Fibroblast of pulmonary artery (primary cell): ENCODE measurements at regions not wholly inside any gene's neighbourhood (a gene's known extent, or its start where the extent isn't known, plus 50 kb on each side); places are given as distances from the start of the nearest gene placed in this dataset.

Source experiments
- DNase-seq: peaks from one replicate; pipeline ENCODE4 v3.0.0-alpha.2; 2010; ENCODE audit warnings: low read depth
- H3K4me3 ChIP-seq: replicated peaks from 2 replicates; pipeline ENCODE4 v1.5.1; 2011; ENCODE audit warnings: low read depth, mild to moderate bottlenecking, control low read depth, low read length, moderate library complexity
- CTCF ChIP-seq: IDR thresholded peaks from 2 replicates; pipeline ENCODE4 v1.5.1; 2011; ENCODE audit warnings: mild to moderate bottlenecking, control low read depth, low read length, inconsistent platforms; ENCODE audit errors: missing control alignments

DNA sequence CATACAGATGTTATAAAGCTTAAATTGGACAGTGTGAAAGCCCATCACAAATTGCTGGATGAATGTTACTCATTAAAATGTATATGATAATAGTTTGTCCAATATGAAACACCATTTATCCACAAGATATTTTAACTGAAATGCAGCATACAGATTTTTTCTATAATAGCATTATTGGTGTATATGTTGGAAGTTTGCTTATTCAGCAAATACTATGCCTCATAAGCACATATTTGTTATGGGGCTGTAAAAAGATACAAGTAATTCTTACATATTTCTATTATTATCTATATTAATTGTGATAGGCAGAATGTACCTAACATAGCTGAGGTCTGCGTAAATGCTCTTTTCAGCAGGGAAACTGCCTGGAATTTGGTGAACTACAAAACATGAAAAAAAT lies 790.5 kb downstream of the DIPK2A start:
- no peak for DNase-seq
- TF ChIP-seq CTCF: no peak
- H3K4me3 ChIP-seq: no peak overlapping the region

DNA sequence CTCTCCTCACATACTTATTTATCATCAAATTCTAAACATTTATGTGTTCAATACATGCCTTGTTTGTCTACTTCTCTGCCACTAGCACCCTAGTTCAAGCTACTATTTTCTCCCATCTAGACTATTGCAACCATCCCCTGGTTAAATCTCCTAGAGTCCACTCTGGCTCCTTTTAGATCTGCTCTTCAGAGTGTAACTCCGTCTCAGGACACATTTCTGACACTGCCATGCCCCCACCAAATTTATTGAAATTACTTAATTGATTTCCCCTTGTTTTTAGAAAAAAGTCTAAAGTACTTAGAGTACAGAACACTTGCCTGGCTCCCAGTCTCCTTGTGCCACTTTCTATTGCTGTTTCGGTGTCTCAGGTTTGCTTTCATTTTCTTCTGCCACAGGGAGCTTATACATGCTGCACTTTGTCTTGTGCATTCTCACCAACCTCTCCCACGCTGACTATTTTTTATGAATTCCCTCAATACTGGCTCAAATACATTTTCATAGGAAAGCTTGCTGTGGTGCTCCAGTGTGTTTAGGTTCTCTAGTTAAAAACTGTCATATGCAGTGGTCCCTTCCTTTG lies 792.3 kb downstream of the DIPK2A start:
- no peak overlapping the region for H3K4me3 ChIP-seq

DNA sequence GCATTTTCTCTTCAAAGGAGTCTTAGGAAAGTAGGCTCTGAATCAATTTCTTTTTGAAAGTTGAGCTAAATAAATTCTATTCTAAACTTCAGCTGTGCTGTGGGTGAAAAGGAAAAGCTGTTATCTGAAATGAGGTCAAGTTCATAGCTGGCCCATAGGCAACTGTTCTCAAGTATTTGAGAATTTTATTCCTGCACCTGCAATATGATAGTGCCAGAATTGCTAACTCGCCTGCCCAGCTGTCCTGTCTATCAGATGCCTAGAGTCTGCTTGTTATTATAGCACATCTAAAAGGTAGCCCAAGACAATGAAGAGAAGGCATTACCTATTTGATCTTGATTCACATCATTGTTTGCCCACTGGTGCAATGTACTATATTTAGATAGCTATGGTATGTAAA lies 798.7 kb downstream of the DIPK2A start:
- DNase-seq: no peak
- no peak overlapping the region for H3K4me3 ChIP-seq
- no peak for TF ChIP-seq CTCF

More for the DNA sequence above, 792.3 kb downstream of the DIPK2A start:
- DNase-seq: no peak
- no peak for TF ChIP-seq CTCF

DNA sequence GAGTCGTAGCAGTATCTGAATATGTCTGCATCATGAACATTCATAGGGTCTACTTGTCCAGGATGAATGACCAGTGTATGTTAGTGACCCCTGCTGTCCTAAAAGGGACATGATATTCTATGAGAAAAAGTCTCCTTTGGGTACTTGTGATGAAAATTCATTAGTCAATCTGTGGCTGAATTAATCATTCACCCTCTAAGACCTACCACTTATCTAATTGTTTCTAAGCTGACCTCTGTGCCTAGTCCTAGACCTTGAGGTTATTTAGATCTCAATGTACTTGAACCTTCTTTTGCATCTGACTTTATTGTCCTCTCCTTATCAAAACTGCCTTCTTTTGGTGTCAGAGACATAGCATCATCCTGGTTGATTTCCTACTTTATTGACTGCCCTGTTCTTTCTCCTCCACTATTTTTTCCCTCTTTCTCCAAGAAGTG lies 799.3 kb downstream of the DIPK2A start:
- peak; percentile 53 for TF ChIP-seq CTCF
- peak; percentile 77 for DNase-seq

GRCh38 chr3:144771381-144771870 lies 799.8 kb downstream of the DIPK2A start:
- TF ChIP-seq CTCF: no peak
- peak; percentile 85 for DNase-seq
- peak overlapping the region; percentile 2 for H3K4me3 ChIP-seq

More for the DNA sequence above, 799.3 kb downstream of the DIPK2A start:
- H3K4me3 ChIP-seq: peak overlapping the region; percentile 2

GRCh38 chr3:144772372-144772771 lies 800.7 kb downstream of the DIPK2A start:
- no peak for TF ChIP-seq CTCF
- H3K4me3 ChIP-seq: no peak overlapping the region
- DNase-seq: no peak

DNA sequence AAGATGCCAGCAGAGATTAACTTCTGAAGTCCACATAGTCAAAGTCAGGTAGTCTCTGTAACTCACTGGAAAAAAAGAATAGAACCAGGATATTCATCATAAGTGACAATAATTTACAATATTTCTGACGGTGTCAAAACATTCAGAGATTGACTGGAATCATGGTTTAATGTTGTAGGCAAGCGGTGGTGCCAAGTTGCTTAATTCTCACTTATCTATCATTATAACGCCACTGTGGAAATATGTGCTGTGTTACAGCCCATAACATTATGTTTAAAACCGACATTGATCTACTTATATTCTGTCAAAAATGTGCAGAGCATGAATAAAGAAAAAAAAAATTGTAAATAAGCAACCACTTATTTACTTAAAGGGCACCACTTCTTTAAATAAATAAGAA lies 801.7 kb downstream of the DIPK2A start:
- no peak for TF ChIP-seq CTCF
- DNase-seq: no peak

More for the DNA sequence above, 801.7 kb downstream of the DIPK2A start:
- no peak overlapping the region for H3K4me3 ChIP-seq
